ENCODE measurements at regions not wholly inside any gene's neighbourhood (a gene's known extent, or its start where the extent isn't known, plus 50 kb on each side); places are given as distances from the start of the nearest gene placed in this dataset.

DNA sequence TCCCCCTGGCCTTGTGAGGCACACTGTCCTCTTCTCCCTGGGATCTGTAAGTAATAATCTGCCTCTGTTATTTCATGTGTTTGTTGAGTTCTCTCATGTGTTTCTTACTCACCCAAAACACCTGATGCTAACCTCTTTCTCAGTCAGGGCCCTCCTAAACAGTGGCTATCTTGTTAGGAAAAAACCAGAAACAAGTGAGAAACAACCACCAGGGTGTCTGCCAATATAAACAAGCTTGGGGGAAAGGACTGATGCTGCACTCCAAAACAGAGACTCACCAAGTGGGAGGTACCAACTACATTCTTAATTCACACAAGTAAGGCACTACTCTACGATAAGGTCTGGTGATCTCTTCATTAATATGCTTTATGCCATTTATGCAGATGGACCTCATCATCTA is 564.4 kb downstream of the SEMA5A start:
- TF ChIP-seq, protein P1, sequence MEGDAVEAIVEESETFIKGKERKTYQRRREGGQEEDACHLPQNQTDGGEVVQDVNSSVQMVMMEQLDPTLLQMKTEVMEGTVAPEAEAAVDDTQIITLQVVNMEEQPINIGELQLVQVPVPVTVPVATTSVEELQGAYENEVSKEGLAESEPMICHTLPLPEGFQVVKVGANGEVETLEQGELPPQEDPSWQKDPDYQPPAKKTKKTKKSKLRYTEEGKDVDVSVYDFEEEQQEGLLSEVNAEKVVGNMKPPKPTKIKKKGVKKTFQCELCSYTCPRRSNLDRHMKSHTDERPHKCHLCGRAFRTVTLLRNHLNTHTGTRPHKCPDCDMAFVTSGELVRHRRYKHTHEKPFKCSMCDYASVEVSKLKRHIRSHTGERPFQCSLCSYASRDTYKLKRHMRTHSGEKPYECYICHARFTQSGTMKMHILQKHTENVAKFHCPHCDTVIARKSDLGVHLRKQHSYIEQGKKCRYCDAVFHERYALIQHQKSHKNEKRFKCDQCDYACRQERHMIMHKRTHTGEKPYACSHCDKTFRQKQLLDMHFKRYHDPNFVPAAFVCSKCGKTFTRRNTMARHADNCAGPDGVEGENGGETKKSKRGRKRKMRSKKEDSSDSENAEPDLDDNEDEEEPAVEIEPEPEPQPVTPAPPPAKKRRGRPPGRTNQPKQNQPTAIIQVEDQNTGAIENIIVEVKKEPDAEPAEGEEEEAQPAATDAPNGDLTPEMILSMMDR (IDR thresholded peaks at IDR 0.05; ENCODE audit: insufficient read depth in 1 of 2, low read depth in 1 of 2, low read length in 1 of 2, severe bottlenecking in 1 of 2, unreplicated experiment in 1 of 2) = no peak
- Mint-ChIP-seq H3K9me3 (ENCODE audit: unreplicated experiment) (no peaks in the 10 kb centered on the region), H3K36me3 (ENCODE audit: insufficient read depth, unreplicated experiment) (no peaks in the 10 kb centered on the region), H3K27me3 (ENCODE audit: insufficient read depth, unreplicated experiment) (peaks cover 18% of the 10 kb centered on the region), H3K27ac (ENCODE audit: unreplicated experiment) (no peak overlapping the region), H3K4me1 (ENCODE audit: low read depth, unreplicated experiment) (no peaks in the 10 kb centered on the region), H3K4me3 (ENCODE audit: unreplicated experiment) (no peak overlapping the region)
- no peak for DNase-seq
- intact Hi-C loops (cut with micrococcal nuclease; ENCODE audit: unreplicated experiment) = no loop called here
- H3K36me3 ChIP-seq (ENCODE audit: control insufficient read depth, insufficient read depth, low read length) = no peaks in the 10 kb centered on the region
- ChIA-PET POLR2A (no interaction called here), CTCF (no interaction called here)
- no peak overlapping the region for H3K4me3 ChIP-seq (ENCODE audit: low read depth, low read length)
- no peaks in the 10 kb centered on the region for H3K4me1 ChIP-seq
- H3K9me3 ChIP-seq = no peaks in the 10 kb centered on the region
- no peaks in the 10 kb centered on the region for H3K27me3 ChIP-seq (replicated peaks; ENCODE audit: control insufficient read depth, insufficient read depth, low read length)
- no TSS peak for BruUV-seq (replicated peaks)

DNA sequence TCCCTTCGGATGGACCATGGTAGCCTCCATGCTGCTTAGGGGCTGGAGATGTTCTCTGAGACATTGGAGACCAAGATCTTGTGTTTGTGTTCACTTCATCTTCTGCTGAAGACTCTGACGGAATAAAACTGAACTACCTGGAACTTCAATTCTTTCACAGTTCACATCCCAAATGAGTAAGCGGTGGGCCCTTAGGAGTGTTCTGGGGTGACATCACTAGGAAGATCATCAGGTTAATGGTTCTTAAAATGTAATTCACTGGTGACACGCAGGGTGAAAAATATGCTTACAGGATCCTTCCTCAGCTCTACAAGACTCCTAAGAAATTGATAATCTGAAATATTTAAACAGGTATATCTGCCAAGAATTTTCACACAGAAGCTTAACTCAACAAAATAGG is 561.5 kb downstream of the SEMA5A start:
- Mint-ChIP-seq H3K4me3 (ENCODE audit: unreplicated experiment) (no peak overlapping the region), H3K27ac (ENCODE audit: unreplicated experiment) (no peak overlapping the region), H3K9me3 (ENCODE audit: unreplicated experiment) (no peaks in the 10 kb centered on the region), H3K27me3 (ENCODE audit: insufficient read depth, unreplicated experiment) (peaks cover 18% of the 10 kb centered on the region), H3K36me3 (ENCODE audit: insufficient read depth, unreplicated experiment) (no peaks in the 10 kb centered on the region), H3K4me1 (ENCODE audit: low read depth, unreplicated experiment) (no peaks in the 10 kb centered on the region)
- Histone ChIP-seq H3K36me3 (ENCODE audit: control insufficient read depth, insufficient read depth, low read length) (no peaks in the 10 kb centered on the region), H3K27me3 (replicated peaks; ENCODE audit: control insufficient read depth, insufficient read depth, low read length) (no peaks in the 10 kb centered on the region), H3K4me1 (no peaks in the 10 kb centered on the region), H3K9me3 (no peaks in the 10 kb centered on the region), H3K4me3 (ENCODE audit: low read depth, low read length) (no peak overlapping the region)
- CTCF ChIA-PET = interaction anchor here (1.2 kb wide), 1 partner anchor 9 kb away, joined by 3 read pairs; no protein-coding TSS in a partner anchor
- DNase-seq = no peak
- POLR2A ChIA-PET = no interaction called here
- TF ChIP-seq, protein P1 (IDR thresholded peaks at IDR 0.05; ENCODE audit: insufficient read depth in 1 of 2, low read depth in 1 of 2, low read length in 1 of 2, severe bottlenecking in 1 of 2, unreplicated experiment in 1 of 2) = no peak
- BruUV-seq (replicated peaks) = no TSS peak
- intact Hi-C loops (cut with micrococcal nuclease; ENCODE audit: unreplicated experiment) = no loop called here

Measured in Caco-2 (cell line).